HepG2 (cell line): ENCODE measurements at regions not wholly inside any gene's neighbourhood (a gene's known extent, or its start where the extent isn't known, plus 50 kb on each side); places are given as distances from the start of the nearest gene placed in this dataset.

Experiments
- ATAC-seq: fragments of 200-7000 bp; cut with Tn5 transposase; 3 replicates; pipeline ENCODE4 v1.9.1; 2020; ENCODE audit warnings: mild to moderate bottlenecking, moderate library complexity
- BruUV-seq: library from RNA; stranded (reverse); fragments of 400-500 nt; replicated peaks from 2 replicates; lab custom pipeline; 2021; lab: Mats Ljungman, UMichigan
- CTCF ChIA-PET: fragments of 300-600 bp; formaldehyde crosslinking; extraction: SDS; loops from one replicate; lab custom pipeline; 2021; ENCODE audit warnings: low total read pairs, inconsistent platforms, low intra/inter-chr PET ratio; lab: Yijun Ruan, JAX
- POLR2A ChIA-PET: fragments of 350-600 bp; sonication (Branson Sonifier 250); formaldehyde crosslinking; loops from one replicate; lab custom pipeline; 2020; ENCODE audit warnings: antibody characterized with exemption, inconsistent platforms; lab: Yijun Ruan, JAX
- DNase-seq: peaks from one replicate; pipeline ENCODE4 v3.0.0-alpha.2; 2015; ENCODE audit warnings: low spot score
- FAIRE-seq: peaks from 3 replicates; lab custom pipeline; 2011; peaks lifted over from hg19 to GRCh38; lab: Jason Lieb, UNC
- H2AFZ ChIP-seq: one replicate; pipeline ENCODE4 v1.6.1; 2011; ENCODE audit warnings: low read length, inconsistent platforms
- H3K27ac ChIP-seq: fragments of 300-600 bp; 3 replicates; pipeline ENCODE4 v1.8.0; 2011; ENCODE audit warnings: mixed run types, mild to moderate bottlenecking, mixed read lengths, low read length, inconsistent platforms; ENCODE audit not compliant: insufficient read depth; ENCODE audit errors: extremely low read length
- H3K27me3 ChIP-seq, 2 experiments: fragments of 200-600 bp in 1 of 2; 2 replicates in 1 of 2; 3 replicates in 1 of 2; pipeline versions ENCODE4 v1.6.0 to v1.8.0; 2011; ENCODE audit warnings: low read length in 2 of 2, mild to moderate bottlenecking in 2 of 2, moderate library complexity in 2 of 2, inconsistent platforms in 1 of 2; ENCODE audit not compliant: insufficient read depth in 2 of 2, control insufficient read depth in 1 of 2
- H3K36me3 ChIP-seq, 2 experiments: fragments of 200-600 bp in 1 of 2; replicated peaks in 1 of 2; 2 replicates in 1 of 2; 3 replicates in 1 of 2; pipeline versions ENCODE4 v1.5.1 to v1.8.0; 2011; ENCODE audit warnings: low read length in 2 of 2, inconsistent platforms in 1 of 2; ENCODE audit not compliant: insufficient read depth in 2 of 2, control insufficient read depth in 1 of 2
- H3K4me1 ChIP-seq: 2 replicates; pipeline ENCODE4 v1.5.1; 2012; ENCODE audit warnings: low read length, inconsistent platforms; ENCODE audit not compliant: insufficient read depth
- H3K4me2 ChIP-seq: 2 replicates; pipeline ENCODE4 v1.6.0; 2011; ENCODE audit warnings: low read depth, low read length, inconsistent platforms
- H3K4me3 ChIP-seq, 3 experiments: fragments of 200-600 bp in 1 of 3; sonication (generic), shearing (Covaris generic) in 1 of 3; replicated peaks in 1 of 3; 2 replicates each; pipeline ENCODE4 v1.5.1; 2011 to 2016; ENCODE audit warnings: low read length in 3 of 3, inconsistent platforms in 2 of 3, low read depth in 2 of 3, mild to moderate bottlenecking in 2 of 3, control low read depth in 1 of 3, mixed read lengths in 1 of 3; ENCODE audit not compliant: insufficient read depth in 1 of 3
- H3K79me2 ChIP-seq: one replicate; pipeline ENCODE4 v1.6.1; 2011; ENCODE audit warnings: low read length, inconsistent platforms; ENCODE audit not compliant: insufficient read depth
- H3K9ac ChIP-seq: 2 replicates; pipeline ENCODE4 v1.6.0; 2011; ENCODE audit warnings: mild to moderate bottlenecking, low read depth, low read length, inconsistent platforms; ENCODE audit not compliant: insufficient read depth
- H3K9me3 ChIP-seq: 2 replicates; pipeline ENCODE4 v1.5.1; 2012; ENCODE audit warnings: mild to moderate bottlenecking, low read length
- H4K20me1 ChIP-seq: 2 replicates; pipeline ENCODE4 v1.6.0; 2011; ENCODE audit warnings: inconsistent platforms, mild to moderate bottlenecking, low read length, moderate library complexity; ENCODE audit not compliant: insufficient read depth
- ATF5 ChIP-seq: sonication (generic); formaldehyde crosslinking; IDR thresholded peaks from 2 replicates; pipeline ENCODE4 v1.4.0; 2020; ENCODE audit warnings: mild to moderate bottlenecking, low read depth, missing genetic modification reagents
- DBP ChIP-seq: sonication (generic); formaldehyde crosslinking; IDR thresholded peaks from 2 replicates; pipeline ENCODE4 v1.4.0; 2020; ENCODE audit warnings: missing genetic modification reagents; ENCODE audit errors: not compliant biosample characterization
- JUND ChIP-seq: sonication (generic); formaldehyde crosslinking; IDR thresholded peaks from 2 replicates; pipeline ENCODE4 v1.8.0; 2022; ENCODE audit warnings: mild to moderate bottlenecking, missing genetic modification reagents
- MAFF ChIP-seq: IDR thresholded peaks from 2 replicates; pipeline ENCODE4 v1.6.1; 2011; ENCODE audit warnings: low read depth, low read length, improper control_type of control experiment
- PHF20 ChIP-seq: sonication (generic); formaldehyde crosslinking; IDR thresholded peaks from 2 replicates; pipeline ENCODE4 v1.5.0; 2020; ENCODE audit warnings: mild to moderate bottlenecking, missing genetic modification reagents
- PHF8 ChIP-seq: sonication (generic); formaldehyde crosslinking; IDR thresholded peaks from 2 replicates; pipeline ENCODE4 v1.5.0; 2020; ENCODE audit warnings: missing genetic modification reagents
- SNAPC5 ChIP-seq: sonication (generic); formaldehyde crosslinking; IDR thresholded peaks from 2 replicates; pipeline ENCODE4 v1.8.1; 2023; ENCODE audit warnings: mild to moderate bottlenecking, missing genetic modification reagents, borderline replicate concordance
- TEAD2 ChIP-seq: sonication (generic); formaldehyde crosslinking; IDR thresholded peaks from 2 replicates; pipeline ENCODE4 v1.9.0; 2021; ENCODE audit warnings: missing genetic modification reagents
- ZMYM3 ChIP-seq: sonication (generic); formaldehyde crosslinking; IDR thresholded peaks from 2 replicates; pipeline ENCODE4 v1.5.1; 2020; ENCODE audit warnings: mild to moderate bottlenecking, missing genetic modification reagents
- ZNF276 ChIP-seq: sonication (generic); formaldehyde crosslinking; IDR thresholded peaks from 2 replicates; pipeline ENCODE4 v1.4.0; 2020; ENCODE audit warnings: mild to moderate bottlenecking, low read depth, missing genetic modification reagents
- ZNF362 ChIP-seq: sonication (generic); formaldehyde crosslinking; IDR thresholded peaks from 2 replicates; pipeline ENCODE4 v1.4.0; 2020; ENCODE audit warnings: missing genetic modification reagents, mild to moderate bottlenecking, borderline replicate concordance
- WGBS: methylation state at CpG from one replicate; pipeline ENCODE4 v1.1.6; 2017; ENCODE audit warnings: low lambda C conversion rate; 5-methylcytosine and 5-hydroxymethylcytosine counted together
- in situ Hi-C: cut with HindIII; loops from 2 replicates; pipeline ENCODE4 v1.10.0; 2017; ENCODE audit warnings: low pct_unique_long_range_greater_than_20kb; ENCODE audit not compliant: extremely low pct_ligation_motif_present
- intact Hi-C: fragments of 100-400 bp; cut with micrococcal nuclease; formaldehyde crosslinking; loops from one replicate; pipeline ENCODE4 v1.10.0; 2022; ENCODE audit not compliant: unreplicated experiment

GRCh38 chr10:130983749-130984148, 327.8 kb downstream of the TCERG1L start:
- DNase-seq (no peak), FAIRE-seq (no peak), ATAC-seq (no peak)
- no peaks in the 10 kb centered on the region for H3K36me3 ChIP-seq
- no peaks in the 10 kb centered on the region for H3K79me2 ChIP-seq
- WGBS, result 1% methylated on average over 2 of the region's 2 CpGs
- no peak for TF ChIP-seq ZNF362
- no peak for TF ChIP-seq SNAPC5 (CRISPR knock-in tag)
- TF ChIP-seq ZNF276 (CRISPR knock-in tag), result no peak
- no peak for TF ChIP-seq JUND
- no peak for TF ChIP-seq ZMYM3 (CRISPR knock-in tag)
- no peak for TF ChIP-seq ATF5 (CRISPR knock-in tag)
- no peak for TF ChIP-seq PHF20 (CRISPR knock-in tag)
- TF ChIP-seq TEAD2 (CRISPR knock-in tag), result no peak
- no peak for TF ChIP-seq MAFF
- no peak for TF ChIP-seq DBP (CRISPR knock-in tag)
- TF ChIP-seq PHF8 (CRISPR knock-in tag), result no peak
- no peak overlapping the region for H3K27ac ChIP-seq
- in situ Hi-C loops, result no loop called here
- no peaks in the 10 kb centered on the region for H3K4me1 ChIP-seq
- no peaks in the 10 kb centered on the region; a peak in 2 of 5 replicates for H3K27me3 ChIP-seq
- intact Hi-C loops, result no loop called here
- ChIA-PET CTCF (no interaction called here), POLR2A (no interaction called here)
- no peak overlapping the region for H3K9ac ChIP-seq
- H3K4me2 ChIP-seq, result no peak overlapping the region
- H3K4me3 ChIP-seq, result no peak overlapping the region
- H4K20me1 ChIP-seq, result no peaks in the 10 kb centered on the region
- BruUV-seq, result no TSS peak
- no peak overlapping the region for H2AFZ ChIP-seq
- no peaks in the 10 kb centered on the region for H3K9me3 ChIP-seq
